HL-60 (cell line): ENCODE measurements at regions not wholly inside any gene's neighbourhood (a gene's known extent, or its start where the extent isn't known, plus 50 kb on each side); places are given as distances from the start of the nearest gene placed in this dataset.

ENCODE experiments used
- GABPA ChIP-seq: IDR thresholded peaks from 2 replicates; pipeline ENCODE4 v1.6.1; 2012; ENCODE audit warnings: low read depth
- POLR2AphosphoS5 ChIP-seq: IDR thresholded peaks from 2 replicates; pipeline ENCODE4 v1.6.1; 2012; ENCODE audit warnings: low read depth
- TF ChIP-seq, protein P1 (sequence below): IDR thresholded peaks from one replicate; pipeline ENCODE4 v1.5.1; 2011; ENCODE audit warnings: low read length, control low read depth, inconsistent platforms; ENCODE audit not compliant: insufficient read depth
- TF ChIP-seq, protein P2 (sequence below): IDR thresholded peaks from 2 replicates; pipeline ENCODE4 v1.6.1; 2012; ENCODE audit warnings: low read depth; ENCODE audit not compliant: insufficient replicate concordance

DNA sequence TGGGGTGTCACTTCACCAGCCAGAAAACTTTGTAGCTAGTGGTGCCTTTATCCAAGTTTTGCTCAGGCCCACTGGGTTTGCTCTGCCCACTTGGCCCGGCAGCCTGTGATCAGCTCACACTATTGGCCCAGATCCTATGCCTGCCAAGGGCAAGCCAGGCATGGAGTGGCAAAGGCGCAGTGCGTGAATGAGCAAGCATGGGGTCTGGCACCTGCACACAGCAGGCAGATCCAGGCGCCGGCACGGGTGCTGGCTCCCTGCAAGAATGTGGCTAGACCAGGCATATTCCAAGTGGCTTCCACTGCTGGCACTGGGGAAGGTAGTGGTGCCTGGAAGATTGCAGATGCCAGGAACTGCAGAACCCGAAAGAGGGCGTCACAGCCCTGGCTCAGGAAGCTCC lies 346.9 kb downstream of the LMBRD1 start:
- no peak for TF ChIP-seq POLR2AphosphoS5
- TF ChIP-seq, protein P1, sequence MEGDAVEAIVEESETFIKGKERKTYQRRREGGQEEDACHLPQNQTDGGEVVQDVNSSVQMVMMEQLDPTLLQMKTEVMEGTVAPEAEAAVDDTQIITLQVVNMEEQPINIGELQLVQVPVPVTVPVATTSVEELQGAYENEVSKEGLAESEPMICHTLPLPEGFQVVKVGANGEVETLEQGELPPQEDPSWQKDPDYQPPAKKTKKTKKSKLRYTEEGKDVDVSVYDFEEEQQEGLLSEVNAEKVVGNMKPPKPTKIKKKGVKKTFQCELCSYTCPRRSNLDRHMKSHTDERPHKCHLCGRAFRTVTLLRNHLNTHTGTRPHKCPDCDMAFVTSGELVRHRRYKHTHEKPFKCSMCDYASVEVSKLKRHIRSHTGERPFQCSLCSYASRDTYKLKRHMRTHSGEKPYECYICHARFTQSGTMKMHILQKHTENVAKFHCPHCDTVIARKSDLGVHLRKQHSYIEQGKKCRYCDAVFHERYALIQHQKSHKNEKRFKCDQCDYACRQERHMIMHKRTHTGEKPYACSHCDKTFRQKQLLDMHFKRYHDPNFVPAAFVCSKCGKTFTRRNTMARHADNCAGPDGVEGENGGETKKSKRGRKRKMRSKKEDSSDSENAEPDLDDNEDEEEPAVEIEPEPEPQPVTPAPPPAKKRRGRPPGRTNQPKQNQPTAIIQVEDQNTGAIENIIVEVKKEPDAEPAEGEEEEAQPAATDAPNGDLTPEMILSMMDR, result no peak
- no peak for TF ChIP-seq GABPA
- TF ChIP-seq, protein P2, sequence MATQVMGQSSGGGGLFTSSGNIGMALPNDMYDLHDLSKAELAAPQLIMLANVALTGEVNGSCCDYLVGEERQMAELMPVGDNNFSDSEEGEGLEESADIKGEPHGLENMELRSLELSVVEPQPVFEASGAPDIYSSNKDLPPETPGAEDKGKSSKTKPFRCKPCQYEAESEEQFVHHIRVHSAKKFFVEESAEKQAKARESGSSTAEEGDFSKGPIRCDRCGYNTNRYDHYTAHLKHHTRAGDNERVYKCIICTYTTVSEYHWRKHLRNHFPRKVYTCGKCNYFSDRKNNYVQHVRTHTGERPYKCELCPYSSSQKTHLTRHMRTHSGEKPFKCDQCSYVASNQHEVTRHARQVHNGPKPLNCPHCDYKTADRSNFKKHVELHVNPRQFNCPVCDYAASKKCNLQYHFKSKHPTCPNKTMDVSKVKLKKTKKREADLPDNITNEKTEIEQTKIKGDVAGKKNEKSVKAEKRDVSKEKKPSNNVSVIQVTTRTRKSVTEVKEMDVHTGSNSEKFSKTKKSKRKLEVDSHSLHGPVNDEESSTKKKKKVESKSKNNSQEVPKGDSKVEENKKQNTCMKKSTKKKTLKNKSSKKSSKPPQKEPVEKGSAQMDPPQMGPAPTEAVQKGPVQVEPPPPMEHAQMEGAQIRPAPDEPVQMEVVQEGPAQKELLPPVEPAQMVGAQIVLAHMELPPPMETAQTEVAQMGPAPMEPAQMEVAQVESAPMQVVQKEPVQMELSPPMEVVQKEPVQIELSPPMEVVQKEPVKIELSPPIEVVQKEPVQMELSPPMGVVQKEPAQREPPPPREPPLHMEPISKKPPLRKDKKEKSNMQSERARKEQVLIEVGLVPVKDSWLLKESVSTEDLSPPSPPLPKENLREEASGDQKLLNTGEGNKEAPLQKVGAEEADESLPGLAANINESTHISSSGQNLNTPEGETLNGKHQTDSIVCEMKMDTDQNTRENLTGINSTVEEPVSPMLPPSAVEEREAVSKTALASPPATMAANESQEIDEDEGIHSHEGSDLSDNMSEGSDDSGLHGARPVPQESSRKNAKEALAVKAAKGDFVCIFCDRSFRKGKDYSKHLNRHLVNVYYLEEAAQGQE, result no peak
